ENCODE measurements at regions not wholly inside any gene's neighbourhood (a gene's known extent, or its start where the extent isn't known, plus 50 kb on each side); places are given as distances from the start of the nearest gene placed in this dataset.
"Not testable (repeated sequence)": the region's sequence is repeated elsewhere in the genome, so short reads cannot be mapped to it uniquely, and the experiment has no call there.

- ATAC-seq (peak; percentile 83), DNase-seq (peak; percentile 84)
- Histone ChIP-seq H3K9me3 (no peaks in the 10 kb centered on the region), H3K27me3 (no peaks in the 10 kb centered on the region), H3K4me3 (no peak overlapping the region), H3K4me1 (peaks cover 48% of the 10 kb centered on the region), H3K27ac (peak overlapping the region; percentile 49), H3K36me3 (no peaks in the 10 kb centered on the region)
- no peak for TF ChIP-seq CTCF (IDR thresholded peaks at IDR 0.05)
- intact Hi-C loops (cut with DNase I) = no loop called here
Observed at GRCh38 chr13:33353210-33353609, 67.7 kb upstream of the STARD13 start.

- Histone ChIP-seq H3K27me3 (no peaks in the 10 kb centered on the region), H3K4me1 (peaks cover 43% of the 10 kb centered on the region), H3K27ac (no peak overlapping the region), H3K9me3 (no peaks in the 10 kb centered on the region), H3K4me3 (no peak overlapping the region), H3K36me3 (no peaks in the 10 kb centered on the region)
- ATAC-seq (no peak), DNase-seq (no peak)
- intact Hi-C loops (cut with DNase I) = no loop called here
- no peak for TF ChIP-seq CTCF (IDR thresholded peaks at IDR 0.05)
Observed at GRCh38 chr13:33353646-33354045, 68.1 kb upstream of the STARD13 start.

- no peak for TF ChIP-seq CTCF (IDR thresholded peaks at IDR 0.05)
- Histone ChIP-seq H3K36me3 (no peaks in the 10 kb centered on the region), H3K4me3 (no peak overlapping the region), H3K9me3 (no peaks in the 10 kb centered on the region), H3K4me1 (peaks cover 34% of the 10 kb centered on the region), H3K27me3 (no peaks in the 10 kb centered on the region), H3K27ac (peak overlapping the region; percentile 15)
- intact Hi-C loops (cut with DNase I) = no loop called here
- DNase-seq (no peak), ATAC-seq (peak; percentile 57)
Observed at GRCh38 chr13:33355201-33355895, 69.8 kb upstream of the STARD13 start.

- H3K27ac ChIP-seq; intact Hi-C loops (cut with DNase I); H3K27me3 ChIP-seq; ATAC-seq; DNase-seq; H3K4me3 ChIP-seq; H3K9me3 ChIP-seq; H3K36me3 ChIP-seq: not testable (repeated sequence)
- peaks cover 17% of the 10 kb centered on the region for H3K4me1 ChIP-seq
Observed at GRCh38 chr13:33358076-33358475, 72.5 kb upstream of the STARD13 start.

GRCh38 chr13:33362986-33363727 is 77.6 kb upstream of the STARD13 start:
- TF ChIP-seq CTCF (IDR thresholded peaks at IDR 0.05) = no peak
- DNase-seq (no peak), ATAC-seq (peak; percentile 92)
- H3K36me3 ChIP-seq = no peaks in the 10 kb centered on the region
- peaks cover 8% of the 10 kb centered on the region for H3K4me1 ChIP-seq
- no peaks in the 10 kb centered on the region for H3K9me3 ChIP-seq
- intact Hi-C loops (cut with DNase I) = no loop called here
- no peak overlapping the region for H3K27ac ChIP-seq
- H3K4me3 ChIP-seq = no peak overlapping the region
- no peaks in the 10 kb centered on the region for H3K27me3 ChIP-seq

- Histone ChIP-seq H3K27me3 (no peaks in the 10 kb centered on the region), H3K9me3 (no peaks in the 10 kb centered on the region), H3K36me3 (no peaks in the 10 kb centered on the region), H3K4me3 (no peak overlapping the region), H3K27ac (no peak overlapping the region), H3K4me1 (peaks cover 9% of the 10 kb centered on the region)
- intact Hi-C loops (cut with DNase I) = no loop called here
- DNase-seq (no peak), ATAC-seq (no peak)
- TF ChIP-seq CTCF (IDR thresholded peaks at IDR 0.05) = no peak
Observed at GRCh38 chr13:33364192-33364591, 78.6 kb upstream of the STARD13 start.

Data from upper lobe of right lung (tissue), 1 donor.